NB4 (cell line): ENCODE measurements at regions not wholly inside any gene's neighbourhood (a gene's known extent, or its start where the extent isn't known, plus 50 kb on each side); places are given as distances from the start of the nearest gene placed in this dataset.

ENCODE experiments used
- MYC ChIP-seq: IDR thresholded peaks from 2 replicates; pipeline ENCODE4 v1.6.1; 2011; ENCODE audit warnings: low read depth, low read length
- POLR2A ChIP-seq: IDR thresholded peaks from 2 replicates; pipeline ENCODE4 v1.6.1; 2011; ENCODE audit warnings: mild to moderate bottlenecking; ENCODE audit not compliant: insufficient read length; ENCODE audit errors: extremely low read depth
- TF ChIP-seq, protein P1 (sequence below): IDR thresholded peaks from one replicate; pipeline ENCODE4 v1.5.1; 2012; ENCODE audit warnings: low read depth, low read length

DNA sequence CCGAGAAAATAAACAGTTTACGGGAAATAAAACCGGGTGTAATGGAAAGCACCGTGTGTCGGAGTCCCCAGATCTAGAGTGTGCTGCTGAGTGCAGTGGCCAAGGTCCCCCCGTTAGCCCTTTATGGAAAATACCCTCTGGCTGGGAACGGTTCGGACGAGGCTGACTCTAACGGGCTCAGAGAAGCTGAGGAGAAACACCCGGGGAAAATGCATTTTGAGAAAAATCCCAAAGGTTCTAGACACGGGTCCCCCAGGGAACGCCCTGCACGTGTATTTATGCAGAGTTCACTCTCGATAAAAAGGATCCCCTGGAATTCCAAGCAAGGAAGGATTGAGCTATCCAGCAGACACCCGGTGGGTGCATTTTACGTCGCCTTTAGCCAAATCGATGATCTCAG lies 177.2 kb downstream of the CRLF2 start:
- TF ChIP-seq, protein P1, sequence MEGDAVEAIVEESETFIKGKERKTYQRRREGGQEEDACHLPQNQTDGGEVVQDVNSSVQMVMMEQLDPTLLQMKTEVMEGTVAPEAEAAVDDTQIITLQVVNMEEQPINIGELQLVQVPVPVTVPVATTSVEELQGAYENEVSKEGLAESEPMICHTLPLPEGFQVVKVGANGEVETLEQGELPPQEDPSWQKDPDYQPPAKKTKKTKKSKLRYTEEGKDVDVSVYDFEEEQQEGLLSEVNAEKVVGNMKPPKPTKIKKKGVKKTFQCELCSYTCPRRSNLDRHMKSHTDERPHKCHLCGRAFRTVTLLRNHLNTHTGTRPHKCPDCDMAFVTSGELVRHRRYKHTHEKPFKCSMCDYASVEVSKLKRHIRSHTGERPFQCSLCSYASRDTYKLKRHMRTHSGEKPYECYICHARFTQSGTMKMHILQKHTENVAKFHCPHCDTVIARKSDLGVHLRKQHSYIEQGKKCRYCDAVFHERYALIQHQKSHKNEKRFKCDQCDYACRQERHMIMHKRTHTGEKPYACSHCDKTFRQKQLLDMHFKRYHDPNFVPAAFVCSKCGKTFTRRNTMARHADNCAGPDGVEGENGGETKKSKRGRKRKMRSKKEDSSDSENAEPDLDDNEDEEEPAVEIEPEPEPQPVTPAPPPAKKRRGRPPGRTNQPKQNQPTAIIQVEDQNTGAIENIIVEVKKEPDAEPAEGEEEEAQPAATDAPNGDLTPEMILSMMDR = no peak
- TF ChIP-seq POLR2A (no peak), MYC (no peak)
